SK-N-SH (cell line): ENCODE measurements at regions not wholly inside any gene's neighbourhood (a gene's known extent, or its start where the extent isn't known, plus 50 kb on each side); places are given as distances from the start of the nearest gene placed in this dataset.

Experiments
- CHD2 ChIP-seq: fragments of 150-350 bp; IDR thresholded peaks from 2 replicates; pipeline ENCODE4 v1.6.1; 2018; ENCODE audit warnings: low read length; ENCODE audit not compliant: partially characterized antibody
- CTCF ChIP-seq: fragments of 200-600 bp; sonication (generic); IDR thresholded peaks from 2 replicates; pipeline ENCODE4 v1.6.1; 2017; ENCODE audit warnings: antibody characterized with exemption, mild to moderate bottlenecking, moderate library complexity
- EP300 ChIP-seq, 2 experiments: IDR thresholded peaks; 2 replicates each; pipeline versions ENCODE4 v1.4.0 to v1.6.1; 2012; ENCODE audit warnings: borderline replicate concordance in 1 of 2, low read depth in 1 of 2, low read length in 1 of 2
- EZH2phosphoT487 ChIP-seq: fragments of 200-600 bp; sonication (generic); IDR thresholded peaks from 2 replicates; pipeline ENCODE4 v1.6.1; 2017; ENCODE audit warnings: low read depth, mixed run types, mild to moderate bottlenecking, antibody characterized with exemption, moderate library complexity, borderline replicate concordance
- GABPA ChIP-seq: IDR thresholded peaks from 2 replicates; pipeline ENCODE4 v1.4.0; 2012; ENCODE audit warnings: low read depth, mild to moderate bottlenecking
- GATA2 ChIP-seq: sonication (generic); formaldehyde crosslinking; IDR thresholded peaks from 2 replicates; pipeline ENCODE4 v1.5.0; 2020; ENCODE audit warnings: mild to moderate bottlenecking, missing genetic modification reagents
- MEF2A ChIP-seq: IDR thresholded peaks from 2 replicates; pipeline ENCODE4 v1.4.0; 2012; ENCODE audit warnings: low read depth, borderline replicate concordance
- NRF1 ChIP-seq: IDR thresholded peaks from 2 replicates; pipeline ENCODE4 v1.6.1; 2012; ENCODE audit warnings: low read depth, mild to moderate bottlenecking, low read length
- RAD21 ChIP-seq: IDR thresholded peaks from 2 replicates; pipeline ENCODE4 v1.6.1; 2012; ENCODE audit warnings: mild to moderate bottlenecking, low read length
- RFX5 ChIP-seq: IDR thresholded peaks from 2 replicates; pipeline ENCODE4 v1.6.1; 2012; ENCODE audit warnings: mild to moderate bottlenecking, improper control_type of control experiment, low read length
- SIN3A ChIP-seq: IDR thresholded peaks from 2 replicates; pipeline ENCODE4 v1.6.1; 2012; ENCODE audit warnings: low read depth, mild to moderate bottlenecking, low read length, moderate library complexity, borderline replicate concordance
- USF2 ChIP-seq: fragments of 150-350 bp; IDR thresholded peaks from 2 replicates; pipeline ENCODE4 v1.6.1; 2017; ENCODE audit warnings: antibody characterized with exemption, low read length, low read depth, borderline replicate concordance
- TF ChIP-seq, protein P1 (sequence below): IDR thresholded peaks from 2 replicates; pipeline ENCODE4 v1.6.1; 2012; ENCODE audit warnings: mild to moderate bottlenecking, low read depth, low read length, moderate library complexity
- TF ChIP-seq, protein P2 (sequence below): IDR thresholded peaks from 2 replicates; pipeline ENCODE4 v1.4.0; 2012; ENCODE audit warnings: low read depth, borderline replicate concordance

- TF ChIP-seq RFX5 (no peak), CTCF (no peak), NRF1 (no peak), MEF2A (no peak), USF2 (no peak), EP300 (IDR thresholded peaks at IDR 0.05; ENCODE audit: borderline replicate concordance in 1 of 2, low read depth in 1 of 2, low read length in 1 of 2) (no peak), RAD21 (no peak), SIN3A (no peak), EZH2phosphoT487 (no peak), CHD2 (no peak), GATA2 (no peak), GABPA (no peak)
- TF ChIP-seq, protein P1, sequence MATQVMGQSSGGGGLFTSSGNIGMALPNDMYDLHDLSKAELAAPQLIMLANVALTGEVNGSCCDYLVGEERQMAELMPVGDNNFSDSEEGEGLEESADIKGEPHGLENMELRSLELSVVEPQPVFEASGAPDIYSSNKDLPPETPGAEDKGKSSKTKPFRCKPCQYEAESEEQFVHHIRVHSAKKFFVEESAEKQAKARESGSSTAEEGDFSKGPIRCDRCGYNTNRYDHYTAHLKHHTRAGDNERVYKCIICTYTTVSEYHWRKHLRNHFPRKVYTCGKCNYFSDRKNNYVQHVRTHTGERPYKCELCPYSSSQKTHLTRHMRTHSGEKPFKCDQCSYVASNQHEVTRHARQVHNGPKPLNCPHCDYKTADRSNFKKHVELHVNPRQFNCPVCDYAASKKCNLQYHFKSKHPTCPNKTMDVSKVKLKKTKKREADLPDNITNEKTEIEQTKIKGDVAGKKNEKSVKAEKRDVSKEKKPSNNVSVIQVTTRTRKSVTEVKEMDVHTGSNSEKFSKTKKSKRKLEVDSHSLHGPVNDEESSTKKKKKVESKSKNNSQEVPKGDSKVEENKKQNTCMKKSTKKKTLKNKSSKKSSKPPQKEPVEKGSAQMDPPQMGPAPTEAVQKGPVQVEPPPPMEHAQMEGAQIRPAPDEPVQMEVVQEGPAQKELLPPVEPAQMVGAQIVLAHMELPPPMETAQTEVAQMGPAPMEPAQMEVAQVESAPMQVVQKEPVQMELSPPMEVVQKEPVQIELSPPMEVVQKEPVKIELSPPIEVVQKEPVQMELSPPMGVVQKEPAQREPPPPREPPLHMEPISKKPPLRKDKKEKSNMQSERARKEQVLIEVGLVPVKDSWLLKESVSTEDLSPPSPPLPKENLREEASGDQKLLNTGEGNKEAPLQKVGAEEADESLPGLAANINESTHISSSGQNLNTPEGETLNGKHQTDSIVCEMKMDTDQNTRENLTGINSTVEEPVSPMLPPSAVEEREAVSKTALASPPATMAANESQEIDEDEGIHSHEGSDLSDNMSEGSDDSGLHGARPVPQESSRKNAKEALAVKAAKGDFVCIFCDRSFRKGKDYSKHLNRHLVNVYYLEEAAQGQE, result no peak
- TF ChIP-seq, protein P2, sequence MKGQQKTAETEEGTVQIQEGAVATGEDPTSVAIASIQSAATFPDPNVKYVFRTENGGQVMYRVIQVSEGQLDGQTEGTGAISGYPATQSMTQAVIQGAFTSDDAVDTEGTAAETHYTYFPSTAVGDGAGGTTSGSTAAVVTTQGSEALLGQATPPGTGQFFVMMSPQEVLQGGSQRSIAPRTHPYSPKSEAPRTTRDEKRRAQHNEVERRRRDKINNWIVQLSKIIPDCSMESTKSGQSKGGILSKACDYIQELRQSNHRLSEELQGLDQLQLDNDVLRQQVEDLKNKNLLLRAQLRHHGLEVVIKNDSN, result no peak
Observed at GRCh38 chr9:134503301-134504105, 138.1 kb upstream of the COL5A1 start.
